Stromal cell of bone marrow (primary cell): ENCODE measurements at regions not wholly inside any gene's neighbourhood (a gene's known extent, or its start where the extent isn't known, plus 50 kb on each side); places are given as distances from the start of the nearest gene placed in this dataset.
"Not testable (repeated sequence)": the region's sequence is repeated elsewhere in the genome, so short reads cannot be mapped to it uniquely, and the experiment has no call there.

Experiments
- DNase-seq: peaks from one replicate; pipeline ENCODE4 v3.0.0-alpha.2; 2012; ENCODE audit warnings: low read depth

GRCh38 chr3:193905541-193906396 is 230.2 kb upstream of the HES1 start:
- no peak for DNase-seq

- DNase-seq = no peak
Observed at GRCh38 chr3:193906849-193907410, 229.0 kb upstream of the HES1 start.

- DNase-seq = no peak
Observed at GRCh38 chr3:193908181-193908744, 227.7 kb upstream of the HES1 start.

- no peak for DNase-seq
Observed at GRCh38 chr3:193909387-193909786, 226.6 kb upstream of the HES1 start.

GRCh38 chr3:193910310-193910709 is 225.6 kb upstream of the HES1 start:
- no peak for DNase-seq

- DNase-seq = no peak
Observed at GRCh38 chr3:193910886-193911738, 224.8 kb upstream of the HES1 start.

- DNase-seq = no peak
Observed at GRCh38 chr3:193911784-193912340, 224.1 kb upstream of the HES1 start.

- no peak for DNase-seq
Observed at GRCh38 chr3:193912621-193913178, 223.2 kb upstream of the HES1 start.

- DNase-seq = no peak
Observed at GRCh38 chr3:193914602-193915001, 221.3 kb upstream of the HES1 start.

- no peak for DNase-seq
Observed at GRCh38 chr3:193915099-193915498, 220.8 kb upstream of the HES1 start.

- no peak for DNase-seq
Observed at GRCh38 chr3:193915613-193916012, 220.3 kb upstream of the HES1 start.

GRCh38 chr3:193917158-193917557 is 218.8 kb upstream of the HES1 start:
- no peak for DNase-seq

- DNase-seq = no peak
Observed at GRCh38 chr3:193921465-193921864, 214.5 kb upstream of the HES1 start.

- DNase-seq = no peak
Observed at GRCh38 chr3:193922034-193922774, 213.7 kb upstream of the HES1 start.

- DNase-seq = not testable (repeated sequence)
Observed at GRCh38 chr3:193923958-193924357, 212.0 kb upstream of the HES1 start.

GRCh38 chr3:193926071-193926470 is 209.9 kb upstream of the HES1 start:
- DNase-seq = not testable (repeated sequence)

- DNase-seq = not testable (repeated sequence)
Observed at GRCh38 chr3:193927413-193928206, 208.3 kb upstream of the HES1 start.

- no peak for DNase-seq
Observed at GRCh38 chr3:193928354-193929209, 207.4 kb upstream of the HES1 start.

- no peak for DNase-seq
Observed at GRCh38 chr3:193929373-193929772, 206.6 kb upstream of the HES1 start.
